PC-9 (cell line): ENCODE measurements at regions not wholly inside any gene's neighbourhood (a gene's known extent, or its start where the extent isn't known, plus 50 kb on each side); places are given as distances from the start of the nearest gene placed in this dataset.

Experiments
- BruUV-seq: library from RNA; stranded (reverse); fragments of 400-500 nt; replicated peaks from 2 replicates; lab custom pipeline; 2021; lab: Mats Ljungman, UMichigan
- CTCF ChIA-PET: fragments of 300-600 bp; sonication (Branson Sonifier 250); formaldehyde crosslinking; loops from one replicate; lab custom pipeline; 2022; ENCODE audit warnings: antibody characterized with exemption; lab: Charles Lee
- POLR2A ChIA-PET: fragments of 300-600 bp; sonication (Branson Sonifier 250); formaldehyde crosslinking; loops from one replicate; lab custom pipeline; 2022; ENCODE audit warnings: antibody characterized with exemption; ENCODE audit not compliant: unreplicated experiment; lab: Charles Lee
- DNase-seq, 2 experiments: peaks; one replicate each; pipeline versions ENCODE4 v3.0.0 to v3.0.0-alpha.2; 2015 to 2022; ENCODE audit warnings: mixed read lengths in 1 of 2
- H2AFZ ChIP-seq: fragments of 200-600 bp; sonication (generic); 2 replicates; pipeline ENCODE4 v1.8.1; 2017; ENCODE audit warnings: antibody characterized with exemption
- H3F3A ChIP-seq: fragments of 200-600 bp; sonication (generic); 2 replicates; pipeline ENCODE4 v1.8.1; 2017; ENCODE audit warnings: antibody characterized with exemption, mild to moderate bottlenecking, low read depth; ENCODE audit not compliant: insufficient read depth
- H3K27ac ChIP-seq: fragments of 200-600 bp; sonication (generic); 2 replicates; pipeline ENCODE4 v1.6.1; 2016; ENCODE audit warnings: mixed run types
- H3K27me3 ChIP-seq: fragments of 200-600 bp; sonication (generic); 2 replicates; pipeline ENCODE4 v1.6.1; 2016; ENCODE audit warnings: low read depth, mixed run types; ENCODE audit not compliant: insufficient read depth
- H3K36me3 ChIP-seq: fragments of 200-600 bp; sonication (generic); 2 replicates; pipeline ENCODE4 v1.6.1; 2016; ENCODE audit warnings: low read depth, mixed run types
- H3K4me1 ChIP-seq: fragments of 200-600 bp; sonication (generic); replicated peaks from 2 replicates; pipeline ENCODE4 v1.6.1; 2016; ENCODE audit warnings: mixed run types; ENCODE audit not compliant: insufficient read depth
- H3K4me2 ChIP-seq: fragments of 200-600 bp; sonication (generic); 2 replicates; pipeline ENCODE4 v1.6.1; 2017; ENCODE audit warnings: mixed run types
- H3K4me3 ChIP-seq: fragments of 200-600 bp; sonication (generic); 2 replicates; pipeline ENCODE4 v1.6.1; 2016; ENCODE audit warnings: mixed run types
- H3K79me2 ChIP-seq: fragments of 200-600 bp; sonication (generic); 2 replicates; pipeline ENCODE4 v1.6.1; 2017; ENCODE audit warnings: low read depth, mixed run types
- H3K9me2 ChIP-seq: fragments of 200-600 bp; sonication (generic); 2 replicates; pipeline ENCODE4 v1.8.1; 2017; ENCODE audit warnings: mild to moderate bottlenecking; ENCODE audit not compliant: insufficient read depth
- H3K9me3 ChIP-seq: fragments of 200-600 bp; sonication (generic); 2 replicates; pipeline ENCODE4 v1.8.1; 2016; ENCODE audit warnings: low read depth; ENCODE audit not compliant: insufficient read depth
- H4K20me1 ChIP-seq: fragments of 200-600 bp; sonication (generic); 2 replicates; pipeline ENCODE4 v1.8.1; 2017; ENCODE audit not compliant: insufficient read depth
- EZH2 ChIP-seq: fragments of 200-600 bp; sonication (generic); IDR thresholded peaks from 2 replicates; pipeline ENCODE4 v1.8.0; 2017; ENCODE audit warnings: antibody characterized with exemption, low read depth
- intact Hi-C: fragments of 100-400 bp; cut with micrococcal nuclease; formaldehyde crosslinking; loops from one replicate; pipeline ENCODE4 v1.10.0; 2022; ENCODE audit not compliant: unreplicated experiment
- TF ChIP-seq, protein P1 (sequence below): fragments of 200-600 bp; sonication (generic); conservative IDR thresholded peaks from 2 replicates; pipeline ENCODE4 v1.6.1; 2017; ENCODE audit warnings: mixed run types, antibody characterized with exemption, mild to moderate bottlenecking, moderate library complexity

DNA sequence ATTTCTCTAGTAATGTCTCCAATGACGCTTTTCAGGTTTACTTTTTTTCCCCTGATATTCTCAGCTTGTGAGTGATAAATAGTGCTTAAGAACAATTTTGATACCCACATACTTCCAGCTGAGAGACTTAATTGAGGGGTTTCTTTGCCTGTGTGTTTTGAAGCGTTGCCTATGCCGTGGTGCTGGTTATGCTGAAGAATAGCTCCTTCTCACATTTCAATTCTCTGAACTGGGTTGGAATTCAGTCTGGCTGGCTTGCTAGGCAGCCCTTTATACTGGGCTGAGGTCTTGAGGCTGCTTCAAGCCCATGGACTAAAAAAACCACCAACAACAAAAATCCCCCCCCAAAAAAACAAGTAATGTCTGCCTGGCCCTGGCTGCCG lies 87.4 kb downstream of the CHST2 start:
- no peak overlapping the region for H3K4me3 ChIP-seq
- no peaks in the 10 kb centered on the region for H3K79me2 ChIP-seq
- no peak overlapping the region for H2AFZ ChIP-seq
- no peak overlapping the region for H3K4me2 ChIP-seq
- no peak for DNase-seq
- intact Hi-C loops = no loop called here
- POLR2A ChIA-PET = no interaction called here
- 0 out of 2 replicates have a peak, but pooled peaks cover under 1% of the 10 kb centered on the region for H3K27me3 ChIP-seq
- H3K9me2 ChIP-seq = no peaks in the 10 kb centered on the region
- H4K20me1 ChIP-seq = no peaks in the 10 kb centered on the region
- H3K36me3 ChIP-seq = no peaks in the 10 kb centered on the region
- no peaks in the 10 kb centered on the region for H3F3A ChIP-seq
- no peaks in the 10 kb centered on the region for H3K9me3 ChIP-seq
- H3K27ac ChIP-seq = no peak overlapping the region
- BruUV-seq = no TSS peak
- no peaks in the 10 kb centered on the region for H3K4me1 ChIP-seq
- TF ChIP-seq, protein P1, sequence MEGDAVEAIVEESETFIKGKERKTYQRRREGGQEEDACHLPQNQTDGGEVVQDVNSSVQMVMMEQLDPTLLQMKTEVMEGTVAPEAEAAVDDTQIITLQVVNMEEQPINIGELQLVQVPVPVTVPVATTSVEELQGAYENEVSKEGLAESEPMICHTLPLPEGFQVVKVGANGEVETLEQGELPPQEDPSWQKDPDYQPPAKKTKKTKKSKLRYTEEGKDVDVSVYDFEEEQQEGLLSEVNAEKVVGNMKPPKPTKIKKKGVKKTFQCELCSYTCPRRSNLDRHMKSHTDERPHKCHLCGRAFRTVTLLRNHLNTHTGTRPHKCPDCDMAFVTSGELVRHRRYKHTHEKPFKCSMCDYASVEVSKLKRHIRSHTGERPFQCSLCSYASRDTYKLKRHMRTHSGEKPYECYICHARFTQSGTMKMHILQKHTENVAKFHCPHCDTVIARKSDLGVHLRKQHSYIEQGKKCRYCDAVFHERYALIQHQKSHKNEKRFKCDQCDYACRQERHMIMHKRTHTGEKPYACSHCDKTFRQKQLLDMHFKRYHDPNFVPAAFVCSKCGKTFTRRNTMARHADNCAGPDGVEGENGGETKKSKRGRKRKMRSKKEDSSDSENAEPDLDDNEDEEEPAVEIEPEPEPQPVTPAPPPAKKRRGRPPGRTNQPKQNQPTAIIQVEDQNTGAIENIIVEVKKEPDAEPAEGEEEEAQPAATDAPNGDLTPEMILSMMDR = no peak
- TF ChIP-seq EZH2 = no peak
- CTCF ChIA-PET = no interaction called here

DNA sequence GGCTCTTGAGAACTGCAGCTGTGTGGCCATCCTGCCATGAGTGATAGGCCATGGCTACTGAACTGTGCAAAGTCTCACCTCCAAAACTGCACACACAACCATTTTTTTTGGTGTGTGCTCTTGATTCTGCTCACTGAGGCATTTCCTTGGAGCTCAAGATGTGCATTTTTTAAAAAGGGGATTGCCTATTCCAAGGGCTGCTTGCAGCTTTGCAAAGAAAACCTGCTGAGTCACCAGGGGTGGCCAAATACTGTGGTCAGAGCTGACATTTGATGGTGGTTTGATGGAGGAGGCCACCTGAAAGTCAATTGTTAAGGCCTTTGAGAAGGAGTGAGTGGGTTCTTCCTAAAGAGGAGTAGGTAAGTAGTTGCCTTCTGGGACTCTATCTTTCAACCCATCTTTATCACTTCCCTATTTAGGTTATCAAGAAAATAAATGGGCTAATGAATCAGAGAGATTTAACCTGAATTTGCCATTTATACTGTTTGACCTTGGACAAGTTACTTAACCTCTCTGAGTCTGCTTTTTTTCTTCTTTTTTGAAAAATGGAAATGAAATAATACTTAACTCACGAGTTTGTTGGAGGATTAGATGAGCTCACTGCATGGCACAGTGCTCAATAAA lies 87.9 kb downstream of the CHST2 start:
- H3K9me3 ChIP-seq = no peaks in the 10 kb centered on the region
- no peaks in the 10 kb centered on the region for H3K79me2 ChIP-seq
- POLR2A ChIA-PET = interaction anchor here (0.6 kb wide), 1 partner anchor 773 kb away, joined by 3 read pairs; no protein-coding TSS in a partner anchor
- BruUV-seq = no TSS peak
- no peak overlapping the region for H2AFZ ChIP-seq
- no peaks in the 10 kb centered on the region for H4K20me1 ChIP-seq
- H3K4me1 ChIP-seq = no peaks in the 10 kb centered on the region
- TF ChIP-seq, protein P1 = no peak
- no peak for TF ChIP-seq EZH2
- H3F3A ChIP-seq = no peaks in the 10 kb centered on the region
- CTCF ChIA-PET = no interaction called here
- intact Hi-C loops = no loop called here
- H3K4me2 ChIP-seq = no peak overlapping the region
- H3K36me3 ChIP-seq = no peaks in the 10 kb centered on the region
- H3K9me2 ChIP-seq = no peaks in the 10 kb centered on the region
- DNase-seq = peak in 1 of 2 experiments; percentile 7
- H3K4me3 ChIP-seq = no peak overlapping the region
- H3K27me3 ChIP-seq = peaks cover 5% of the 10 kb centered on the region; the same call in 1 of the 2 replicates
- no peak overlapping the region for H3K27ac ChIP-seq

DNA sequence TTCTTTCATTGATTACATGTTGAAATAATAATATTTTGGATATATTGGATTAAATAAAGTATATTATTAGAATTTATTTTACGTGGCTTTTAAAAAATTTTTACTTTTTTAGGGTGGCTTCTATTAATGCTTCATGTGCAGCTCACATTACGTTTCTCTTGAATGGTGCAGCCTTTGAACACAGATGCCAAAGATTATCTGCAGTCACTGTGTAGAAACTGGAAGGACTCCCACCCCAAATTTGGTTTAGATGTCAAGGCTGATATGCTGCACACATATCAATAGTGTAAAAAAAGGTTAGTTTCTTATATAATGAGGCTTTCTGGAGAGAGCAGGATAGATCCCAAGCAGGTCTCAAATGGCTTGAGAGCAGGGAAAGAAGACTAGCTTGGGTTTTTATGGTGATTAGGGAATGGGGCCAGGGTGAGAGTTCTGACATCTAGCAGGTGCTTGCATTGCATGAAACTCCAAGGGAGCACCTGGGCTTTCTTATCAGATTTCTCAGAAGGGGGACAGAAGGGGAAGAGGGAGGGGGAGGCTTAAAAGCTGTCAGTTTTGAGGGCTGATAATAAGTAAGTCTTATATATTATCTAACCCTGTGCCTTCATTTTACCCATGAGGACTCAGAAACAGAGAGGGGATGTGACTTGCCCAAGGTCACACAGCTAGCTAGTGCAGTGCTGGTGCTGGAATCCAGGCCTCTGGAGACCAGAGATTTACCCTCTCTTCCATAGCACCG lies 89.6 kb downstream of the CHST2 start:
- intact Hi-C loops = loop anchor here (1.0 kb wide), 1 partner anchor 24 kb away; no protein-coding TSS in a partner anchor
- Histone ChIP-seq H3K9me3 (no peaks in the 10 kb centered on the region), H3F3A (no peaks in the 10 kb centered on the region), H3K4me1 (no peaks in the 10 kb centered on the region), H3K4me3 (no peak overlapping the region), H2AFZ (no peak overlapping the region), H3K4me2 (no peak overlapping the region), H3K79me2 (no peaks in the 10 kb centered on the region), H4K20me1 (no peaks in the 10 kb centered on the region), H3K27me3 (peaks cover 5% of the 10 kb centered on the region; the same call in 1 of the 2 replicates), H3K9me2 (no peaks in the 10 kb centered on the region), H3K27ac (no peak overlapping the region), H3K36me3 (no peaks in the 10 kb centered on the region)
- DNase-seq = no peak
- BruUV-seq = no TSS peak
- ChIA-PET CTCF (no interaction called here), POLR2A (no interaction called here)
- TF ChIP-seq, protein P1 = no peak
- no peak for TF ChIP-seq EZH2
